SK-N-SH (cell line): ENCODE measurements at regions not wholly inside any gene's neighbourhood (a gene's known extent, or its start where the extent isn't known, plus 50 kb on each side); places are given as distances from the start of the nearest gene placed in this dataset.

Source experiments
- CTCF ChIA-PET: fragments of 300-600, 350-600 bp; formaldehyde crosslinking; extraction: SDS; loops from one replicate; lab custom pipeline; 2021; lab: Yijun Ruan, JAX
- POLR2A ChIA-PET: fragments of 350-600 bp; sonication (Branson Sonifier 250); formaldehyde crosslinking; extraction: SDS; loops from one replicate; lab custom pipeline; 2020; ENCODE audit warnings: antibody characterized with exemption, inconsistent platforms; lab: Yijun Ruan, JAX
- DNase-seq: peaks from one replicate; pipeline ENCODE4 v3.0.0; 2012
- H2AFZ ChIP-seq: fragments of 200-600 bp; sonication (generic); 2 replicates; pipeline ENCODE4 v1.8.1; 2016; ENCODE audit warnings: antibody characterized with exemption, mild to moderate bottlenecking, low read depth
- H3F3A ChIP-seq: fragments of 200-600 bp; sonication (generic); replicated peaks from 2 replicates; pipeline ENCODE3; 2016; ENCODE audit warnings: antibody characterized with exemption, mild to moderate bottlenecking; ENCODE audit not compliant: insufficient read depth
- H3K27ac ChIP-seq, 2 experiments: fragments of 200-500 bp in 1 of 2; fragments of 200-600 bp in 1 of 2; sonication (Bioruptor generic) in 1 of 2; sonication (generic), shearing (Covaris generic) in 1 of 2; 2 replicates each; pipeline versions ENCODE4 v1.5.1 to v1.6.1; 2014 to 2016; ENCODE audit warnings: low read depth in 2 of 2, inconsistent platforms in 1 of 2, low read length in 1 of 2, mild to moderate bottlenecking in 1 of 2, mixed read lengths in 1 of 2
- H3K27me3 ChIP-seq: fragments of 200-600 bp; sonication (generic), shearing (Covaris generic); 2 replicates; pipeline ENCODE4 v1.6.1; 2016; ENCODE audit warnings: mixed run types; ENCODE audit not compliant: insufficient read depth
- H3K36me3 ChIP-seq, 2 experiments: fragments of 200-500 bp in 1 of 2; fragments of 200-600 bp in 1 of 2; sonication (Bioruptor generic) in 1 of 2; sonication (generic) in 1 of 2; replicated peaks in 1 of 2; 2 replicates each; pipeline versions ENCODE3 to v1.5.1; 2014 to 2016; ENCODE audit warnings: low read length in 1 of 2, mild to moderate bottlenecking in 1 of 2; ENCODE audit not compliant: insufficient read depth in 2 of 2, control insufficient read depth in 1 of 2
- H3K4me1 ChIP-seq, 2 experiments: fragments of 200-500 bp in 1 of 2; fragments of 200-600 bp in 1 of 2; sonication (Bioruptor generic) in 1 of 2; sonication (generic), shearing (Covaris generic) in 1 of 2; 2 replicates each; pipeline versions ENCODE4 v1.5.1 to v1.6.1; 2014 to 2016; ENCODE audit warnings: low read depth in 1 of 2, low read length in 1 of 2, mixed run types in 1 of 2; ENCODE audit not compliant: insufficient read depth in 2 of 2, control insufficient read depth in 1 of 2
- H3K4me2 ChIP-seq: fragments of 200-600 bp; sonication (generic), shearing (Covaris generic); 2 replicates; pipeline ENCODE4 v1.6.1; 2017; ENCODE audit warnings: mixed run types
- H3K4me3 ChIP-seq, 2 experiments: fragments of 200-500 bp in 1 of 2; fragments of 200-600 bp in 1 of 2; sonication (Bioruptor generic) in 1 of 2; sonication (generic), shearing (Covaris generic) in 1 of 2; 2 replicates each; pipeline versions ENCODE4 v1.5.1 to v1.8.1; 2014 to 2016; ENCODE audit warnings: low read depth in 2 of 2, inconsistent platforms in 1 of 2, low read length in 1 of 2, mild to moderate bottlenecking in 1 of 2, mixed read lengths in 1 of 2, moderate library complexity in 1 of 2
- H3K79me2 ChIP-seq: fragments of 200-600 bp; sonication (generic); 2 replicates; pipeline ENCODE4 v1.8.1; 2017; ENCODE audit warnings: mild to moderate bottlenecking; ENCODE audit not compliant: insufficient read depth
- H3K9ac ChIP-seq: fragments of 200-600 bp; sonication (generic); 2 replicates; pipeline ENCODE4 v1.6.1; 2017; ENCODE audit warnings: mixed run types
- H3K9me2 ChIP-seq: fragments of 200-600 bp; sonication (generic); 2 replicates; pipeline ENCODE4 v1.6.1; 2017; ENCODE audit warnings: mixed run types
- H3K9me3 ChIP-seq: fragments of 200-600 bp; sonication (generic); 2 replicates; pipeline ENCODE4 v1.6.1; 2017; ENCODE audit warnings: mixed run types, mild to moderate bottlenecking, moderate library complexity
- H4K20me1 ChIP-seq: fragments of 200-600 bp; sonication (generic); 2 replicates; pipeline ENCODE4 v1.6.1; 2017; ENCODE audit warnings: mild to moderate bottlenecking, mixed run types; ENCODE audit not compliant: insufficient read depth
- EZH2phosphoT487 ChIP-seq: fragments of 200-600 bp; sonication (generic); IDR thresholded peaks from 2 replicates; pipeline ENCODE4 v1.6.1; 2017; ENCODE audit warnings: low read depth, mixed run types, mild to moderate bottlenecking, antibody characterized with exemption, moderate library complexity, borderline replicate concordance
- FOSL2 ChIP-seq: IDR thresholded peaks from 2 replicates; pipeline ENCODE4 v1.4.0; 2012; ENCODE audit warnings: low read depth, mild to moderate bottlenecking, moderate library complexity, borderline replicate concordance
- GATA2 ChIP-seq: sonication (generic); formaldehyde crosslinking; IDR thresholded peaks from 2 replicates; pipeline ENCODE4 v1.5.0; 2020; ENCODE audit warnings: mild to moderate bottlenecking, missing genetic modification reagents
- MEF2A ChIP-seq: IDR thresholded peaks from 2 replicates; pipeline ENCODE4 v1.4.0; 2012; ENCODE audit warnings: low read depth, borderline replicate concordance
- MXI1 ChIP-seq: IDR thresholded peaks from 2 replicates; pipeline ENCODE4 v1.6.1; 2012; ENCODE audit warnings: mild to moderate bottlenecking, low read depth, low read length, improper control_type of control experiment
- POLR2AphosphoS5 ChIP-seq: IDR thresholded peaks from 2 replicates; pipeline ENCODE4 v1.6.1; 2012; ENCODE audit warnings: low read depth, low read length
- RAD21 ChIP-seq: IDR thresholded peaks from 2 replicates; pipeline ENCODE4 v1.6.1; 2012; ENCODE audit warnings: mild to moderate bottlenecking, low read length
- RCOR1 ChIP-seq: fragments of 150-350 bp; IDR thresholded peaks from 2 replicates; pipeline ENCODE4 v1.6.1; 2017; ENCODE audit warnings: antibody characterized with exemption, low read length
- SIN3A ChIP-seq: IDR thresholded peaks from 2 replicates; pipeline ENCODE4 v1.6.1; 2012; ENCODE audit warnings: low read depth, mild to moderate bottlenecking, low read length, moderate library complexity, borderline replicate concordance
- SMC3 ChIP-seq: IDR thresholded peaks from 2 replicates; pipeline ENCODE4 v1.6.1; 2012; ENCODE audit warnings: low read depth, low read length, improper control_type of control experiment
- TAF1 ChIP-seq: IDR thresholded peaks from 2 replicates; pipeline ENCODE4 v1.6.1; 2012; ENCODE audit warnings: low read depth, mild to moderate bottlenecking, low read length, moderate library complexity, borderline replicate concordance
- TCF12 ChIP-seq: IDR thresholded peaks from 2 replicates; pipeline ENCODE4 v1.4.0; 2012
- YY1 ChIP-seq: IDR thresholded peaks from 2 replicates; pipeline ENCODE4 v1.4.0; 2012; ENCODE audit warnings: low read depth, mild to moderate bottlenecking
- WGBS: methylation state at CpG from one replicate; pipeline ENCODE4 v1.1.6; 2017; ENCODE audit warnings: low lambda C conversion rate; 5-methylcytosine and 5-hydroxymethylcytosine counted together
- TF ChIP-seq, protein P1 (sequence below): IDR thresholded peaks from 2 replicates; pipeline ENCODE4 v1.4.0; 2012; ENCODE audit warnings: low read depth, borderline replicate concordance
- TF ChIP-seq, protein P2 (sequence below): IDR thresholded peaks from 2 replicates; pipeline ENCODE4 v1.4.0; 2012; ENCODE audit warnings: low read depth, borderline replicate concordance
- TF ChIP-seq, protein P3 (sequence below): IDR thresholded peaks from 2 replicates; pipeline ENCODE4 v1.4.0; 2012; ENCODE audit warnings: low read depth
- TF ChIP-seq, protein P4 (sequence below): fragments of 150-350 bp; IDR thresholded peaks from 2 replicates; pipeline ENCODE4 v1.6.1; 2017; ENCODE audit warnings: antibody characterized with exemption, low read length, low read depth, borderline replicate concordance
- TF ChIP-seq, protein P5 (sequence below): fragments of 150-350 bp; IDR thresholded peaks from 2 replicates; pipeline ENCODE4 v1.6.1; 2016; ENCODE audit warnings: mild to moderate bottlenecking, low read depth, low read length

DNA sequence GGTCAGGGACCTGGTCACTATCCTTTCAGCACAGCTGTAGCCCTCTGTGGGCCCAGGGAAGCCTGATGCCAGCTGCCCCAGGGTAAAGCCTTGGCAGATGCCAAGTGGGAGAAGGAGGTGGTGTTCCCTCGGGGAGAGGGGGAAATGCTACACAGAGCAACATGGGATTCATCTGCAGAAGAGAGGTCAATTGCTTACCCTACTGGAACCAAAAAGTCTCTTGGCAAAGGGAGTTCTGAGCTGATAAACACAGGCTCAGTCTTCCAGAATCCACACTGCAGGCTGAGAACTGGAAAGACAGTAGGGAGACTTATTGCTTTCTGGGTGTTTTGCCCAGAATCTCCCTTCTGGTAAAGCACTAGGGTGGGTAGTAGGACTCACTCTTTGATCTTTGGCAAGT is 100.1 kb upstream of the NEO1 start:
- CTCF ChIA-PET: interaction anchor here (1.0 kb wide), 1 partner anchor 49 kb away, joined by 3 read pairs; no protein-coding TSS in a partner anchor
- WGBS: 0% methylated on average over 1 of the region's 1 CpG

DNA sequence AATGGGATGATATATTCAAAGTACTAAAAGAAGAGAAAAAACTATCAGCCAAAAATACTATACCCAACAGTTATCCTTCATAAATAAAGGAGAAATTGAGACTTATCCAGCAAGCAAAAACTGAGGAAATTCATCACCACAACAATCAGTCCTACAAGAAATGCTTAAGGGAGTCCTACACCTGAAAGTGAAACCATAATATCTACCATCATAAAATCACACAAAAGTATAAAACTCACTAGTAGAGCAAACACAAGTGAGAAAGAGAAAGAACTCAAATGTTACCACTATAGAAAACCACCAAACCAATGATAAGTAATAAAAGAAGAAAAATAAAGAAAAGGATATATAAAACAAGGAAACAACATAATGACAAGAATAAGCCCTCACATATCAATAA is 103.6 kb upstream of the NEO1 start:
- Histone ChIP-seq H3K9me2 (no peaks in the 10 kb centered on the region), H3K4me3 (no peak overlapping the region), H3F3A (no peaks in the 10 kb centered on the region), H3K79me2 (no peaks in the 10 kb centered on the region), H3K9me3 (no peaks in the 10 kb centered on the region), H3K9ac (no peak overlapping the region), H3K4me2 (no peak overlapping the region), H3K27ac (no peak overlapping the region)
- CTCF ChIA-PET: no interaction called here
- TF ChIP-seq TAF1: no peak
- TF ChIP-seq SMC3: no peak
- TF ChIP-seq, protein P1, sequence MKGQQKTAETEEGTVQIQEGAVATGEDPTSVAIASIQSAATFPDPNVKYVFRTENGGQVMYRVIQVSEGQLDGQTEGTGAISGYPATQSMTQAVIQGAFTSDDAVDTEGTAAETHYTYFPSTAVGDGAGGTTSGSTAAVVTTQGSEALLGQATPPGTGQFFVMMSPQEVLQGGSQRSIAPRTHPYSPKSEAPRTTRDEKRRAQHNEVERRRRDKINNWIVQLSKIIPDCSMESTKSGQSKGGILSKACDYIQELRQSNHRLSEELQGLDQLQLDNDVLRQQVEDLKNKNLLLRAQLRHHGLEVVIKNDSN: no peak
- TF ChIP-seq, protein P2, sequence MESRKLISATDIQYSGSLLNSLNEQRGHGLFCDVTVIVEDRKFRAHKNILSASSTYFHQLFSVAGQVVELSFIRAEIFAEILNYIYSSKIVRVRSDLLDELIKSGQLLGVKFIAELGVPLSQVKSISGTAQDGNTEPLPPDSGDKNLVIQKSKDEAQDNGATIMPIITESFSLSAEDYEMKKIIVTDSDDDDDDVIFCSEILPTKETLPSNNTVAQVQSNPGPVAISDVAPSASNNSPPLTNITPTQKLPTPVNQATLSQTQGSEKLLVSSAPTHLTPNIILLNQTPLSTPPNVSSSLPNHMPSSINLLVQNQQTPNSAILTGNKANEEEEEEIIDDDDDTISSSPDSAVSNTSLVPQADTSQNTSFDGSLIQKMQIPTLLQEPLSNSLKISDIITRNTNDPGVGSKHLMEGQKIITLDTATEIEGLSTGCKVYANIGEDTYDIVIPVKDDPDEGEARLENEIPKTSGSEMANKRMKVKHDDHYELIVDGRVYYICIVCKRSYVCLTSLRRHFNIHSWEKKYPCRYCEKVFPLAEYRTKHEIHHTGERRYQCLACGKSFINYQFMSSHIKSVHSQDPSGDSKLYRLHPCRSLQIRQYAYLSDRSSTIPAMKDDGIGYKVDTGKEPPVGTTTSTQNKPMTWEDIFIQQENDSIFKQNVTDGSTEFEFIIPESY: no peak
- TF ChIP-seq, all 33 proteins: peak for 0
- Histone ChIP-seq H4K20me1 (no peaks in the 10 kb centered on the region), H3K36me3 (no peaks in the 10 kb centered on the region), H3K27me3 (no peaks in the 10 kb centered on the region), H3K4me1 (no peaks in the 10 kb centered on the region), H2AFZ (no peak overlapping the region)
- POLR2A ChIA-PET: no interaction called here
- DNase-seq: no peak

More for the DNA sequence above, 100.1 kb upstream of the NEO1 start:
- Histone ChIP-seq H3K27ac (no peak overlapping the region), H3K9me2 (no peaks in the 10 kb centered on the region), H3F3A (no peaks in the 10 kb centered on the region), H3K4me3 (no peak overlapping the region), H3K79me2 (no peaks in the 10 kb centered on the region), H3K9ac (no peak overlapping the region), H3K4me1 (no peaks in the 10 kb centered on the region), H2AFZ (no peak overlapping the region), H3K27me3 (no peaks in the 10 kb centered on the region), H3K9me3 (no peaks in the 10 kb centered on the region), H3K36me3 (no peaks in the 10 kb centered on the region), H4K20me1 (no peaks in the 10 kb centered on the region), H3K4me2 (no peak overlapping the region)
- TF ChIP-seq POLR2AphosphoS5: no peak
- no peak for TF ChIP-seq FOSL2
- no peak for TF ChIP-seq EZH2phosphoT487
- no peak for TF ChIP-seq TCF12
- no peak for TF ChIP-seq RCOR1
- TF ChIP-seq GATA2 (CRISPR knock-in tag): no peak
- TF ChIP-seq SIN3A: no peak
- TF ChIP-seq, protein P3, sequence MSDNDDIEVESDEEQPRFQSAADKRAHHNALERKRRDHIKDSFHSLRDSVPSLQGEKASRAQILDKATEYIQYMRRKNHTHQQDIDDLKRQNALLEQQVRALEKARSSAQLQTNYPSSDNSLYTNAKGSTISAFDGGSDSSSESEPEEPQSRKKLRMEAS: no peak
- TF ChIP-seq, protein P4, sequence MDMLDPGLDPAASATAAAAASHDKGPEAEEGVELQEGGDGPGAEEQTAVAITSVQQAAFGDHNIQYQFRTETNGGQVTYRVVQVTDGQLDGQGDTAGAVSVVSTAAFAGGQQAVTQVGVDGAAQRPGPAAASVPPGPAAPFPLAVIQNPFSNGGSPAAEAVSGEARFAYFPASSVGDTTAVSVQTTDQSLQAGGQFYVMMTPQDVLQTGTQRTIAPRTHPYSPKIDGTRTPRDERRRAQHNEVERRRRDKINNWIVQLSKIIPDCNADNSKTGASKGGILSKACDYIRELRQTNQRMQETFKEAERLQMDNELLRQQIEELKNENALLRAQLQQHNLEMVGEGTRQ: no peak
- no peak for TF ChIP-seq RAD21
- TF ChIP-seq, protein P5, sequence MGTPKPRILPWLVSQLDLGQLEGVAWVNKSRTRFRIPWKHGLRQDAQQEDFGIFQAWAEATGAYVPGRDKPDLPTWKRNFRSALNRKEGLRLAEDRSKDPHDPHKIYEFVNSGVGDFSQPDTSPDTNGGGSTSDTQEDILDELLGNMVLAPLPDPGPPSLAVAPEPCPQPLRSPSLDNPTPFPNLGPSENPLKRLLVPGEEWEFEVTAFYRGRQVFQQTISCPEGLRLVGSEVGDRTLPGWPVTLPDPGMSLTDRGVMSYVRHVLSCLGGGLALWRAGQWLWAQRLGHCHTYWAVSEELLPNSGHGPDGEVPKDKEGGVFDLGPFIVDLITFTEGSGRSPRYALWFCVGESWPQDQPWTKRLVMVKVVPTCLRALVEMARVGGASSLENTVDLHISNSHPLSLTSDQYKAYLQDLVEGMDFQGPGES: no peak
- TF ChIP-seq, protein P1: no peak
- no peak for TF ChIP-seq YY1
- no peak for TF ChIP-seq MEF2A
- no peak for TF ChIP-seq MXI1
- DNase-seq: no peak
- POLR2A ChIA-PET: no interaction called here
